EH (cell line): ENCODE measurements at regions not wholly inside any gene's neighbourhood (a gene's known extent, or its start where the extent isn't known, plus 50 kb on each side); places are given as distances from the start of the nearest gene placed in this dataset.

Experiments used
- DNase-seq: peaks from one replicate; pipeline ENCODE4 v3.0.0-alpha.2; 2015; ENCODE audit warnings: low read depth

DNA sequence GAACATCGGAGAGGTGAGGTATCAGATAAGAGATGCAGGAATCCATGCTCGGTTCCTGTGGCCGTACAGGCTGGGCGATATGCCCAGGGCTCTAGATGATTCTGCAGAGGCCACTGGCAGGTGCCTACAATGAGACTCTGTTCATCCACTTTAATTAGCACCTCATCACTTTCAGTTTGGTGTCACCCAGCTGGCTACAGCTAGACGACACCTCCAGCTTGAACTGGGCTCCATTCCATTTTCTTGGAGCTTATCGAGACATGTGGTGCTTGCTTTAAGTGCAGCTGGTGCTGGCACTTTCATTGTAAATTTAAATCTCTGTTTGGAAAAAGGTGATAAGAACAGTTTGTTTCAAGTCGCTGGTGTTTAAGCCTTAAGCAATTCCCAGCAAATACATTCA, 322.5 kb upstream of the ADGRL2 start:
- DNase-seq, result no peak

DNA sequence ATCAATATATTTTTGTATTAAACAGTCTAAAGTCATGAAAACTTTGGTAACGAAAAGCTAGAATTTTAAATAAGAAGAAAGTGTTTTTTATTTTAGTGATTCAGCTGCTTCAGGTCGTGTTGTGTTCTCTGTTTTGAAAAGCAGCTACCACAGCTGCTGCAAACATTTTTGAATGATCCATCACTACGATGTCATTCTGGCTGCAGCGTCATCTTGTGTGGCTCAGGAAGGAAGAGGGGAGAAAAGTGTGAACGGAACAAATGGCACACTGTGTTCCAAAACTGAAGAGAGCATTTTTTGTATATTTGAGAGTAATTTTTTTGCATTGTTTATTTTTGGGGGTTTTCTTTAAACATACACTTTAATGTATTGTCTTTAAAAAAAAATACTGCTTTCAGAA, 323.0 kb upstream of the ADGRL2 start:
- no peak for DNase-seq

DNA sequence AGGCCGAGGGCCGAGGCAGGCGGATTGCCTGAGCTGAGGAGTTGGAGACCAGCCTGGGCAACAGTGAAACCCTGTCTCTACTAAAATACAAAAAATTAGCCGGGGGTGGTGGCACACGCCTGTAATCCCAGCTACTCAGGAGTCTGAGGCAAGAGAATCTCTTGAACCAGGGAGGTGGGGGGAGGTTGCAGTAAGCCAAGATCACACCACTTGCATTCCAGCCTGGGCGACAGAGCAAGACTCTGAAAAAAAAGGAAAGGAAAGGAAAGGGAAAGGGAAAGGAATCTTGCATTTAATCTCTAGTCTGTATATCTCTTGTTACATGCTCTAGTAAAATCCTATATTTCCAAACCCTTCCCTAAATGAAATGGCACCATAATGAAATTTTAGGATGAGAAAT, 328.3 kb upstream of the ADGRL2 start:
- no peak for DNase-seq

DNA sequence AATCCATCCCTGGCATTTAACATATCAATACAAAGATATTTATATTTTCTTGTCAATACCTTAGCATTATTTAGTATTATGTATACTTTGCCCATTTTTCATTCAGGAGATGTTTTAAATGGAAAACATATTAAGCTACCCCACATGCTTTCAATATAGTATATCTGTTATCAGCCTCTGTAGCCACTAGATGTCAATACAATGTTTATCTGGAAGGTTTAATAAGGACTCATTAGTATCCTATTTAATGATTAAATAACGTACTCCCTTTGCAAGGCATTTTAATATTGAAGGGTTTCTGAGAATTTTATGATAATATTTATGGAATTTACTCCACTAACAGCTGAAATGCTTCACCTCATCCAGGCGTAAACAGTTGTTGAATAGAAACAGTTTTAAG, 329.5 kb upstream of the ADGRL2 start:
- no peak for DNase-seq

DNA sequence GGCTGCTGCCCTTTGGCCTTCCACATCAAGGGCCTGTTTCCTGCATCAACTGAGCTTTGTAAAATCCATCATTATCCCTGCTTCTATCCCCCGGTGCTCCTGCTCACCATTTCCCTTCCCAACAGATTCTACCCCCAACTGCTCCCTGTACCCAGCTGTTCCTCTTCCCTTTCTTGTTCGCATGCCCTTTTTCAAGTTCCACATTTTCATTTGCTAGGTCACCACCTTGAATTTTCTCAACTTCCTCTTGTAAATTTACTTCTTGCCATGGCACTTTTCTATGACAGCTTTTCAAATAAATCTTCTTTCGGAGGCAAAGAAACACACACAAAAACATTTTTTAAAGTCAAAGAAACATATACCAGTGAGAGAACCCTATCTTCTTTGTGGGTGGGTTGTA, 330.5 kb upstream of the ADGRL2 start:
- no peak for DNase-seq

DNA sequence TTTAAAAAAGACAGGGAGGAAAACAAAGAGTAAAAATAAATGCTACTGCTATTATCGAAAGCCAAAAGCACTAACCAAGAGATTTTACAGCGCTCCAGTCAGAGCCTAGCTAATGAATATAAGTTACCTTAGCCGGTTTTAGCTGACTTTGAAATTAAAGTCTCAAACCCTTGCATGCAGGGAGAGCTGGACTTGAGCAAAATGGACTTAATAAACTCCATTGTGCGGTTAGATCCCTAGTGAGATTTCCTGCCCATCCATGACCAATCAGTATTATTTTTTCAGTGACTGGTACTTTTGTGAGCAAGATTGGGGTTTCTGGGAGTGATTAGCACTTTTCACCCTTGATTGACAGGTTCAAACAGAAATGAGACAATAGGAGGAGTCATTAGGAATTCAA, 333.4 kb upstream of the ADGRL2 start:
- DNase-seq, result no peak

DNA sequence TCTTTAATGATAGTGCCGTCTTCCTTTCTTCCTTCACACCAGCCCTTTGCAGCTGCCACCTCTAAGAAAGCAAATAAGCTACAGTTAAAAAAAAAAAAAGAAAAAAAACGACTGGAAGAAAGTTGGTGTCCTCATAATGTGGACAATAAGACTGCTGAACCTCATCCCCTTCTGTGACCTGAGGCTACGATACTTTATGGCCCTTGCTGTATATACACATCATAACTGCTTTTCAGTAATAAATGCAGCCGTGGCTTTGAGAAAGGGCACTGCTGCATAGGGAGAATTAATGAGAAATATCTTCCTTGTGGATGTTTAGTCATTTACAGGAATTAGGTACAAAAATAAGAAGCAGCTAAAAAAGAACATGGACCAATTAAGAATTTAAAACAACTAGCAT, 333.8 kb upstream of the ADGRL2 start:
- no peak for DNase-seq

DNA sequence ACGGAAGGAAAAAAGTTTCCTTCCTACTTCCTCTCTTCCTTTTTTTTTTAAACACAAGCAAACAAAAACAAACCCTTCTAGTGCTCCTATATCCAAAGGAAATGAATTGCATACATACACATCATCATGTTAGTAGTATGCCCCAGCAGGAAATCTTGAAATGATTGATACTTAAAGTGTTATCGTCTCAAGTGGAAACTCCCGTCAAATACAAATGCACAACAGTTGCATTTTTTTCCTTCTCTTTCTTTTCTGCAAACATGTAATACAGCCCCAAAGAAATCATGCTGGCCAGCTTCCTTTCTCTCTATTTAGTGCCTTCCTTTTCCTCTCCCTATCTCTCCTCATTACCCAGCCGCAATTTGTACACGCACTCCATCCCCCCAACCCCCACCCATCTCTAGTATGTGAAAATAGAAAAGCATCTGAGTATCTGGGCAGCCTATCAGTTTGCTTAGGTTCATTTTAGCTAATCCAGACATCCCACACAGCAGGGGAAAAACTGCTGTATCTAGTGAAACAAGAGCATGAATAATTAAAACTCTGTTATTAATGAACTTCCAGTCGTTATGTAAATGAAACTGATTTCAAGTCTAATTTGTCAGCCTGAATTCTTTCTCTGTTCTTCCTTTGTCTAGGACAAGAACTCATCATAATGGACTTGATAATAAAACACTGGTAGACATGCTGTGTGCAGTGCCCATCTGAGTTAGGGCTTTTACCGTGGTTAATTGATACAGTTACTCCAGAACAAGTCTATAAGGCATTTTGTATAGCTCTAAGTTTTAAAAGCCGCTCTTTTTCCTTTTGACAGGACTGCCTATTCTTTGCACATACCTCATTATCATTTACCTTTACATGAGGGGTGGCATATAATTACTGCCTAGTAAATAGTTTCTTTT, 336.5 kb upstream of the ADGRL2 start:
- DNase-seq, result no peak

DNA sequence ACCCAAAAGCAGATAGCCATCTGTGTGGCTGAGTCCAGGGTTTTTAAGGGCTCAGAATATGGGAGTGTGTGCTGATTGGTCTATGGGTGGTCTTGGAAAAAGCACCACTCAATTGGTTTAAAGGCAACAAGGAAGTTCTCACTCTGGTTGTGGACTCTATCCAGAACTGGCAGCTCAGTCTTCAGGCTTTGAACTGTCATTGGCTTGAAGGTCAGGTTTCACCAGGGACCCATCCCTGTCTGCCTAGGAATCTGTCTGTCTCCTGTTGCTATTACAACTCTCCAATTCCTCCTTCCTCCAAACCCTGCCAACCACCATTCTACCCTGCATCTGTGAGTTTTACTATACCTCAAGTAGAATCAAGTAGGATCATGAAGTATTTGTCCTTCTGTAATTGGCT, 341.7 kb upstream of the ADGRL2 start:
- DNase-seq, result no peak

DNA sequence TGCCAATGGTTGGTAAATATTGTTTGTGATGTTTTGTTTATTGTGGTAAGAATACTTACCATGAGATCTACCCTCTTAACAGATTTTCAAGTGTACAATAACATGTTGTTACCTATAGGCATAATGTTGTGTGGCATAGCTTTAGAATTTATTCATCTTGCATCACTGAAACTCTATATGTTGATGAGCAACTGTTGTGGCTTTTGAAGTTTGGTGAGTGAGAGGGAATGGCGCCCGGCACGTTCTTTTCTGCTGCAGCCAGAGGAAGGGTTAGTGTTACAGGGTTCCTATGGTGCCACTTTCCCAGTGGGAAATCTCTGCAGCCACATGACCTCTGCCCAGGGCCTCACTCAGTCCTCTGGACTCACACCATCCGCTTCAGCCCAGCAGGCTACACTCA, 342.5 kb upstream of the ADGRL2 start:
- no peak for DNase-seq

DNA sequence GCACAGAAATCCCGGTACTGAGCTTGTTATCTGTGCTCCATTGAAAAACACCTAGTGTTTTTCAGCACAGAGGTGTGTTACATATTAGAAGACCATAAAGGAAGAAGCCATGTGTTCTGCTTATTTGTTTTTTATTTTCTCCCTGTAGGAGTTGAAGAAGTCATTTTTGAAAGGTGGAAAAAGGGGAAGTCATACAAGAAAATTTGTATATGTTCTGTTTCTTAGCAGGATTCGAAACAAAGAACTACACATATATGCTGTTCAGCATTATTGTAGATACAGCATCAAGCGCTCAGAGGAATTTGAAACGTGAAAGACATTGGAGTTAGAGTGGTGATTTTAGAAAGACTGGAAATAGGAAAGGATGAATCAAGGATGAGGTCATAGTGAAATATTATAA, 345.3 kb upstream of the ADGRL2 start:
- DNase-seq, result no peak

DNA sequence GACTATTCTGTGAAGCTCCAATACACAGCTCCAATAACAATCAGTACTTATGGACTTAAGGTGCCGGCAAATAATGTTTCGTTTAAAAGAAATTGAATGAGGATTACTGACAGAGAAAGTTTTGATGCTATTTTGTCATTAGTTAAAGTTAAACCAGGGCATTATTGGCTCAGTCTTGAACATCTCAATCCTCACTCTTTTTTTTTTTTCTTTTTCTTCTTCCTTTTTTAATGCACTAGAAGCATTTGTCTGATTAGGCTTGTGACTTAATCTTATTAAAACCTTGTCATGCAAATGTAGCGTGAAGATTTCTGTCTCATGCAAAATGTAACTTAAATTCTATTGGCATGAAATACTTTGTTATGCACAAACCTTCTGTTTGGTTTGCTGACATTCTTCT, 346.8 kb upstream of the ADGRL2 start:
- no peak for DNase-seq

DNA sequence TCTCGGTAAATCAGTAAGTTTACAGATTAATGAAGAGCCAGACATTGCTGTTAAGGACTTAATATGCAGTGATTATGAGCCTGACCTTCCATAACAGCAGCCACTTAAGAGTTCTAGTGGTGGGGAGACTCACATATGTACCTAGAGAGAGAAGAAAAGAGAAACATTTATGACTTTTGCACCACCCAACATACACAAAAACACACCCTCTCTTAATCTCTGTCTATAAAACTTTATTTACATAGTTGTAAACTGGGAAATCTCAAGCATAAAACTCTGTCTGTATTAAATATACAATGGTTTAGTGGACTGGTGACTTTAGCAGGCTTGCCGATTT, 347.4 kb upstream of the ADGRL2 start:
- no peak for DNase-seq

DNA sequence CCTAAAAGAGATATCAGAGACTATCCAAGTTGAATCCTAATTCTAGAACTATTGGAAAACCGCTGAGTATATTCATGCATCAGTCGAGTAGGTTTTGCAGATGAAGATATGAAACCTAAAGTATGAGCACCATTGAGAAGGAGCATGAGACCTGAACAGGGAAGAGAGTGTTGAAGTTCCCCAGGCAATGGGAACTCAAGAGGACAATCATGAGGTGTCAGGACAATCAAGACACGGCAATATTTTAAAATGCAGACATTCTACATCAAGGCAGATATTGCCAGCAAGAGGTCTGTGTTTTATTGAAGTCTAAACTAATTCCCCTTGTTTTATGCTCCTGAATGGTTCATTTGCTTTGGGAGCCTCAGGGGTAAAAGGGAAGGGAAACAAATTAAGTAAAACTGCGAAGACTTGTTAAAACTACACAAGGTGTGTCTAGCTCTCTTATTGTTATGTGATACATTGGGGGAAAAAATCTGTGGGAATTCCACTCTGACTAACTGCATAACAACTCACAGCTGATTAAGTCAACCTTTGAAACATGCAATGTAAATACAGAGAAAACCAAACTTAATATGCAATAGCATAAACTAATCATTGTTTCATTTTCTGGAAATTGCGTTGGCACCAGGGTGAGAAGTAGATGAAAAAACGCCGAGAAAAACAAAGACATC, 347.9 kb upstream of the ADGRL2 start:
- DNase-seq, result no peak

DNA sequence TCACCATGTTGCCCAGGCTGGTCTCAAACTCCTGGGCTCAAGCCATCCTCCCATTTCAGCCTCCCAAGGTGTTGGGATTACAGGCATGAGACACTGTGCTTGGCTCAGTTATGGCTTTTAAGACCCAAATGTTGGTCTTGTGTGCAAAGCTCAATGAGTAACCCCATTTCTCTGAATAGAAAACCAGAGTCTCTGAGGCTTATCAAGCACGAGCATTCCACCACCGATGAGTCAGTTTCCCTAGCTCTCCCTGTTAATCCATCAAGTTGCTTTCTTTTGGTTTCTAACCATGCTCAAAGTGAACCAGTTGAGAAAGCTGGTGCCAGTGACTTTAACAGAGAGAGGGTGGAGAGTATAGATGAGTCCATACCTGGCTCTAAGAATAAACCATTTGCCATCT, 350.9 kb upstream of the ADGRL2 start:
- no peak for DNase-seq

DNA sequence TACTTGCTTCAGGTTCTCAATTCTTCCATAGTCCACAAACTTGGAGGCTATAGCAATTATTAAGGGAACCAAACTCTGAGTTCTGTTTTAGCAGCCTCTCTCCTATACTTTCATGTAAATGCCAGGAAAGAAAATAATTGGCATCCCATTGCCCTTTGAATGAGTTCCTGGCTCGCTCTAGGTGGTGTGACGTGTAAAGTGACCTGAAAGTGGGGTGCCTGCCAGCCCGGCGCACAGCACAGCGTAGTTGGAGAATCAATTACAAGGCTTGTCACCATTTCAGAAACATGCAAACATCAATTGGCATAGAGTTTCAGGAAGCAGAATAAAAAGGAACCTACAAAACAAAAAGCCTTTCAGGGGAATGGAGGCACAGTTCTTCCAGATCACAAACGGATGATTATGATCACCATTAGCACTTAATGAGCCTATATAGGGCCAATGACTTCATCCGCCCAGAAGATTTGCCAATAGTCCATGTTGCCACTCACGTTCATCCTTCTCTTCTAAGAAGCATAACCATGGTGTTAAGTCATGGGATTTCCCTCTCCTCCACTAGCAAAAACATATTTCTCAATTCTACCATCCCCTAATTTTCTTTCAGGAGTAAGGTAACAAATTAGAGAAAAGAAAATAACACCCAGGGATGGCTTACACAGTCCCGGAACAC, 354.6 kb upstream of the ADGRL2 start:
- no peak for DNase-seq

DNA sequence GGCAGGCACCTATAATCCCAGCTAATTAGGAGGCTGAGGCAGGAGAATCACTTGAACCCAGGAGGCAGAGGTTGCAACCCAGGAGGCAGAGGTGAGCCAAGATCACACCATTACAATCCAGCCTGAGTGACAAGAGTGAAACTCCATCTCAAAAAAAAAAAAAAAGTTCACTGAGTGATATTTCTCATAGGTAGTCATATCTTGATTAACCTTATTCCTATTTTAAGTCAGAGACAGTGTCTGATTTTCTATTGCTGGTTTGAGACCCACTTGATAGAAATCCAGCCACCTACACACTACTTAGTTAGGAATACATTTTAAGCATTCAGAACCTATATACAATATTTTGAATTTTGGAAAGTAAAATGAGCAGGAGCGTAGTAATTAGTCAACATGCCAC, 357.4 kb upstream of the ADGRL2 start:
- no peak for DNase-seq

DNA sequence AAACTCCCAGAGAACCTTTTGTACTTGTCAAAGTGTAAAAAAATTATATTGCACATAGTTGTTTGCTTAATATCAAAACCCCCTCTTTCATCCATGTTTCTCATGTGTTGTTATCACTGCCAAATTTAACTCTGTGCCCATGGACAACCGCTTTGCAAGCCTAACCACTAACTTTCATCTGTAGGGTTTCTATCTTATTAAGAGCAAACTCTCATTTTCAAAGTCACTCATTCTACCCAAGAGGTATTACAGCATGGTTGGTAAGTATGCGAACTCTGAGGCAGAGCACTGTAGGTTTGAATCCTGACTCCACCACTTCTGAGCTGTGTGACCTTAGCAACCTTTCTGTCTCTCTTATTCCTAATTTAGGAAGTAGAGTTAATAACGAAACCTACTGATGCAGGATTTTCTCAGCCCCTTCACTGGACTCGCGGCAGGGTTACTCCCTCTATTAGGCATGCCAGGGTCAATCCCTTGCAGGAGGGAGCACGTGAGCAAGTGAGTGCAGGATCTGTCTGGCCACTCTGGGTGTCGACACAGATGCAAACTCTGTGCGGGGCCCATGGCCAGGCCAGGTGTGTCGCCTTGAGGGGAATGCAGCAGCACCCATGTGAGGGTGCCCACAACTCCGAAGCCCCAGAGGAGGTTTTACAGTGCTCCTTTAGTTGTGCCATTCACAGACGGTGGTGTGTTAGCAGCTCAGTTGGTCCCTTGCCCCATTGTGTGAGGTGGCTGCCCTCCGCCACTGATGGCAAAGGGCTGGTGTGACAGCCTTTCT, 361.5 kb upstream of the ADGRL2 start:
- DNase-seq, result no peak

DNA sequence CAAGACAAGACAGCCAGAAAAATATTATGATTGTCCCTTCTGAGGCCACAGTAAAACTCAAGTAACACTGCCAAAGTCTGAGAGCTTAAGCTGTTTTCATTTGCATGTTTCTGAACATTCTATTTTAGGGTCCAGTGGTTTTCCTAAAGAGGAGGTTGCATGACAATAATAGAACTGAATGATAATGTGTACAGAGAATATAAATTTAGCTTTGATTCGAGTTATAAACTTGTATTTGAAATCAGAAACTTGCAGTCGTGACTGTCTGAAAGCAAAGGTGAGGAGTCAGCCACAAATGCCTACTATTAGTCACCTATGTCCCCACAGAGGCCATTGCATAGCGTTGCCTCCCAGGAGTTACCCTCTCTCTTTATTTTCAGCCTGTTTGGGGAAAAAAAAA, 363.1 kb upstream of the ADGRL2 start:
- DNase-seq, result no peak

DNA sequence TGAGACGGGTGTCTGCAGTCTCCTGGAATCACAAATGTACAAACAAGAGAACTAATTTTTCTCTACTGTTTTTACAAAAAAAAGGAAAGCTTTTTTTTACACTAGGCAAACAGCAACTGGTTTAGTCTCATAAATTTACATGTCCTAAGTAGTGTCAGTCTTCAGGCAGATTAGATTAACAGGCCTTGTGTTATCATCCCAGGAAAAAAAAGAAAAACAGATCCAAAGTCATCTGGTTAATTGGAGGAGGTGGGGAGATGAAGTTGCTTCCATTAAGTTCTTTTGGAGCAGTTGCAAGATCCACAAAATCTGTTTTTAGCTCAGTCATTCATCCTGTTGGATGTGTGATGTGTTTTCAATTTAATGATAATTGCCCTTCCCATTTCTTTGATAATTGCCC, 363.5 kb upstream of the ADGRL2 start:
- no peak for DNase-seq

DNA sequence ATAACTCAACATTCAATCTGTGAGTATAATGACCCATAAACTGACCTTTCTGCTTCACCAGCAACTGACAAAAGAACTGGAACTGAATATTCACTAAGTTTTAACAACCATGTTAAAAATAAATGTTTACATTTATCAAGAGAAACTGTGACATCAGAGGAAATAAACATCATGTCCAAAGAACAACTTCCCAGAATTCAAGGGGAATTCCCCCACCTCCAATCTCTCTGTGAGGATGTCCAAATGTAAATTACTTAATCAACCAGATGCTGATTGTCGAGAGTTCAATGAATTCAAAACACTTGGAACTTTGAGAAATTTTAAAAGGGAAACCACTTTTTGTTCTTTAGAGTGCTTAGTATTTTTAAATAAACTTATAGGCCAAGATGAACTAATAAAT, 365.6 kb upstream of the ADGRL2 start:
- DNase-seq, result no peak

DNA sequence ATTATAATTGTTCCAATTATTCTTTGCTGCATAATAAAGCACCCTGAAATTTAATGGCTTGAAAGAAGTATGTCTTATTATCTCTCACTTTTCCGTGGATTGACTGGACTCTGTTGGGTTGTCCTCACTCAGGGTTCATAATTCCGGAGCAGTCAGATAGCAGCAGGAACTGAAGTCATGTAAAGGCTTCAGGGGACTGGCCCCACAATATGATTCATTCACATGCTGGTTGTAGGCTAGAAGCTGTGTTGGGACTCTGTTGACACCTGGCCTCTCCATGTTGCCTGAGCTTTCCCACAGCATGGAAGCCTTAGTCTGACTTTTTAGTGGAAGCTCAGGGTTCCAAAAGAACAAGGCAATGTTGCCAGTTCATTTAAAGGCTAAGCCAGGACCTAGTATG, 367.1 kb upstream of the ADGRL2 start:
- no peak for DNase-seq

DNA sequence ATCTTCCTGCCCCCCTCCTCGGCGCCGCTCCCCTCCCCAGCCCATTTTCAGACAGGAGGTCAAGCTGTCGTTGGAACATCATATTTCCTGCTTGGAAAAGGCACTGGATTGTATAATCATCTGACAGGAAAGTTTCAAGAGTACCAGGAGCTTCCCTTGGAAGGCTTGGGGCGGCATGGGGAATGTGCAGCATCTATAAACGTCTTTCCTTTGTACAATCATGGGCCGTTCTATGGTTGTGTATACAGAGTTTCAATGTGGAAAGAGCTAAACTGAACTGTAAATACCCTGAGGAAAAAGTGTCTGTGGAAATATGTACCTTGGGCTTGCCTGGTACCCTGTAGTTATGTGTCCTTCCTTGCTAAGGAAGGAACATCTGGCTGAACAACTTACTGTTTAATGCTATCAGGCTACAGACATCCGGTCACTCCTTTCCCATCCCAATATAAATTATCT, 368.1 kb upstream of the ADGRL2 start:
- no peak for DNase-seq
